IMR-90 (cell line): ENCODE measurements at regions not wholly inside any gene's neighbourhood (a gene's known extent, or its start where the extent isn't known, plus 50 kb on each side); places are given as distances from the start of the nearest gene placed in this dataset.

Source experiments
- ATAC-seq: fragments of 200-7000 bp; cut with Tn5 transposase; 2 replicates; pipeline ENCODE4 v1.9.1; 2020; ENCODE audit warnings: low read depth, mild to moderate bottlenecking, moderate library complexity
- BruUV-seq: library from RNA; stranded (reverse); fragments of 400-500 nt; replicated peaks from 2 replicates; lab custom pipeline; 2021; lab: Mats Ljungman, UMichigan
- CTCF ChIA-PET: fragments of 300-600 bp; formaldehyde crosslinking; extraction: SDS; loops from one replicate; lab custom pipeline; 2021; ENCODE audit warnings: antibody characterized with exemption; lab: Yijun Ruan, JAX
- POLR2A ChIA-PET: fragments of 300-600 bp; sonication (Branson Sonifier 250); formaldehyde crosslinking; loops from one replicate; lab custom pipeline; 2022; ENCODE audit warnings: antibody characterized with exemption; ENCODE audit not compliant: unreplicated experiment; lab: Charles Lee
- DNase-seq: peaks from one replicate; pipeline ENCODE4 v3.0.0; 2013
- H2AFZ ChIP-seq: replicated peaks from 2 replicates; pipeline ENCODE3; 2013; ENCODE audit warnings: low read length, mild to moderate bottlenecking; ENCODE audit not compliant: poor library complexity
- H2AK5ac ChIP-seq: 2 replicates; pipeline ENCODE4 v1.6.1; 2013; ENCODE audit warnings: low read depth, low read length, inconsistent platforms
- H2AK9ac ChIP-seq: replicated peaks from 2 replicates; pipeline ENCODE3; 2013; ENCODE audit warnings: mild to moderate bottlenecking, low read depth, low read length, moderate library complexity; ENCODE audit not compliant: poor library complexity
- H2BK120ac ChIP-seq: 2 replicates; pipeline ENCODE4 v1.6.1; 2013; ENCODE audit warnings: low read depth, low read length, inconsistent platforms
- H2BK15ac ChIP-seq: 3 replicates; pipeline ENCODE4 v1.6.1; 2013; ENCODE audit warnings: low read depth, low read length, inconsistent platforms
- H2BK20ac ChIP-seq: 2 replicates; pipeline ENCODE4 v1.6.1; 2013; ENCODE audit warnings: low read depth, mild to moderate bottlenecking, inconsistent platforms, low read length, moderate library complexity
- H2BK5ac ChIP-seq: 2 replicates; pipeline ENCODE4 v1.6.1; 2013; ENCODE audit warnings: mild to moderate bottlenecking, low read depth, low read length, inconsistent platforms; ENCODE audit not compliant: poor library complexity, severe bottlenecking
- H3K14ac ChIP-seq: replicated peaks from 2 replicates; pipeline ENCODE4 v1.6.1; 2013; ENCODE audit warnings: low read depth, low read length, inconsistent platforms
- H3K18ac ChIP-seq: 2 replicates; pipeline ENCODE4 v1.6.1; 2013; ENCODE audit warnings: low read depth, low read length, control low read depth
- H3K23ac ChIP-seq: 2 replicates; pipeline ENCODE4 v1.6.1; 2013; ENCODE audit warnings: low read depth, low read length, inconsistent platforms
- H3K27ac ChIP-seq: 2 replicates; pipeline ENCODE4 v1.5.1; 2013; ENCODE audit warnings: mild to moderate bottlenecking, control low read depth, low read length; ENCODE audit not compliant: insufficient read depth
- H3K27me3 ChIP-seq: 2 replicates; pipeline ENCODE4 v1.6.1; 2013; ENCODE audit warnings: low read length; ENCODE audit not compliant: control insufficient read depth, insufficient read depth
- H3K36me3 ChIP-seq: 2 replicates; pipeline ENCODE4 v1.6.1; 2013; ENCODE audit warnings: low read length, mixed read lengths; ENCODE audit not compliant: control insufficient read depth, insufficient read depth
- H3K4ac ChIP-seq: 2 replicates; pipeline ENCODE4 v1.6.1; 2013; ENCODE audit warnings: low read depth, low read length, inconsistent platforms
- H3K4me1 ChIP-seq: 2 replicates; pipeline ENCODE4 v1.6.1; 2013; ENCODE audit warnings: low read length, mixed read lengths; ENCODE audit not compliant: control insufficient read depth, insufficient read depth
- H3K4me2 ChIP-seq: 2 replicates; pipeline ENCODE4 v1.6.1; 2013; ENCODE audit warnings: low read depth, mild to moderate bottlenecking, control low read depth, low read length, moderate library complexity
- H3K4me3 ChIP-seq: 2 replicates; pipeline ENCODE4 v1.5.1; 2013; ENCODE audit warnings: low read depth, mild to moderate bottlenecking, control low read depth, low read length, moderate library complexity; ENCODE audit not compliant: insufficient read depth
- H3K56ac ChIP-seq: 2 replicates; pipeline ENCODE4 v1.6.1; 2013; ENCODE audit warnings: low read length, inconsistent platforms; ENCODE audit not compliant: insufficient read depth; ENCODE audit errors: extremely low read depth
- H3K79me1 ChIP-seq, 2 experiments: 2 replicates each; pipeline ENCODE4 v1.6.1; 2013; ENCODE audit warnings: low read length in 2 of 2, inconsistent platforms in 1 of 2, low read depth in 1 of 2
- H3K9ac ChIP-seq: 2 replicates; pipeline ENCODE4 v1.6.1; 2013; ENCODE audit warnings: low read depth, low read length, control low read depth
- H3K9me1 ChIP-seq: 2 replicates; pipeline ENCODE4 v1.6.1; 2013; ENCODE audit warnings: low read length, inconsistent platforms; ENCODE audit not compliant: insufficient read depth
- H3K9me3 ChIP-seq: 2 replicates; pipeline ENCODE4 v1.6.1; 2013; ENCODE audit warnings: low read length; ENCODE audit not compliant: control insufficient read depth, insufficient read depth
- H4K20me1 ChIP-seq: 2 replicates; pipeline ENCODE4 v1.6.1; 2013; ENCODE audit warnings: low read length, inconsistent platforms; ENCODE audit not compliant: insufficient read depth
- H4K5ac ChIP-seq: 2 replicates; pipeline ENCODE4 v1.6.1; 2013; ENCODE audit warnings: mild to moderate bottlenecking, low read depth, low read length, control low read depth
- H4K8ac ChIP-seq, 2 experiments: 2 replicates each; pipeline ENCODE4 v1.6.1; 2013; ENCODE audit warnings: low read depth in 2 of 2, low read length in 2 of 2, control low read depth in 1 of 2, inconsistent platforms in 1 of 2
- H4K91ac ChIP-seq: 2 replicates; pipeline ENCODE4 v1.6.1; 2013; ENCODE audit warnings: low read depth, low read length, inconsistent platforms; ENCODE audit not compliant: insufficient read depth
- BHLHE40 ChIP-seq: fragments of 150-350 bp; IDR thresholded peaks from 2 replicates; pipeline ENCODE4 v1.6.1; 2016; ENCODE audit warnings: mild to moderate bottlenecking, low read depth, low read length
- CEBPB ChIP-seq: IDR thresholded peaks from 2 replicates; pipeline ENCODE4 v1.6.1; 2012; ENCODE audit warnings: low read depth, low read length, improper control_type of control experiment
- CHD1 ChIP-seq: IDR thresholded peaks from 2 replicates; pipeline ENCODE4 v1.6.1; 2012; ENCODE audit warnings: low read depth, low read length, improper control_type of control experiment
- FOS ChIP-seq: fragments of 150-350 bp; IDR thresholded peaks from 2 replicates; pipeline ENCODE4 v1.6.1; 2016; ENCODE audit warnings: low read depth, low read length
- MAFK ChIP-seq: IDR thresholded peaks from 2 replicates; pipeline ENCODE4 v1.6.1; 2012; ENCODE audit warnings: low read depth, low read length, improper control_type of control experiment
- MAZ ChIP-seq: IDR thresholded peaks from 2 replicates; pipeline ENCODE4 v1.6.1; 2012; ENCODE audit warnings: low read depth, mild to moderate bottlenecking, low read length, improper control_type of control experiment, moderate library complexity, borderline replicate concordance
- MXI1 ChIP-seq: IDR thresholded peaks from 2 replicates; pipeline ENCODE4 v1.6.1; 2012; ENCODE audit warnings: low read depth, mild to moderate bottlenecking, low read length, moderate library complexity, borderline replicate concordance
- NFE2L2 ChIP-seq: fragments of 150-350 bp; IDR thresholded peaks from 2 replicates; pipeline ENCODE4 v1.6.1; 2016; ENCODE audit warnings: low read depth, mild to moderate bottlenecking, low read length
- POLR2A ChIP-seq: IDR thresholded peaks from 2 replicates; pipeline ENCODE4 v1.6.1; 2012; ENCODE audit warnings: mild to moderate bottlenecking, low read depth, low read length
- RAD21 ChIP-seq: IDR thresholded peaks from 2 replicates; pipeline ENCODE4 v1.6.1; 2012; ENCODE audit warnings: low read length, improper control_type of control experiment
- RCOR1 ChIP-seq: IDR thresholded peaks from 2 replicates; pipeline ENCODE4 v1.6.1; 2012; ENCODE audit warnings: mild to moderate bottlenecking, low read length, improper control_type of control experiment; ENCODE audit not compliant: insufficient replicate concordance
- RFX5 ChIP-seq: IDR thresholded peaks from 2 replicates; pipeline ENCODE4 v1.8.0; 2012; ENCODE audit warnings: low read depth, mild to moderate bottlenecking, low read length, moderate library complexity
- SMC3 ChIP-seq: fragments of 150-350 bp; IDR thresholded peaks from 2 replicates; pipeline ENCODE4 v1.6.1; 2016; ENCODE audit warnings: low read depth, mild to moderate bottlenecking, antibody characterized with exemption, low read length, moderate library complexity
- WGBS, 2 experiments: methylation state at CpG; one replicate each; pipeline versions ENCODE4 v1.1.5 to v1.1.7; 2013; ENCODE audit warnings: missing lambda C conversion rate in 2 of 2; ENCODE audit not compliant: insufficient read length in 1 of 2; ENCODE audit errors: extremely low coverage in 2 of 2; 5-methylcytosine and 5-hydroxymethylcytosine counted together
- dilution Hi-C: fragments of 300-500 bp; cut with HindIII; formaldehyde crosslinking; loops from one replicate; pipeline ENCODE4 v1.14.3; 2018; ENCODE audit warnings: low sequenced_read_pairs; ENCODE audit not compliant: unreplicated experiment
- in situ Hi-C: fragments of 300-500 bp; cut with MboI; formaldehyde crosslinking; loops from 3 replicates; pipeline ENCODE4 v1.14.3; 2019; ENCODE audit warnings: low sequenced_read_pairs, inconsistent platforms, mixed read lengths
- intact Hi-C: fragments of 100-400 bp; cut with micrococcal nuclease; formaldehyde crosslinking; loops from 2 replicates; pipeline ENCODE4 v1.10.0; 2022
- TF ChIP-seq, protein P1 (sequence below): conservative IDR thresholded peaks from 2 replicates; pipeline ENCODE4 v1.5.1; 2012; ENCODE audit warnings: mild to moderate bottlenecking, low read depth, low read length, improper control_type of control experiment
- TF ChIP-seq, protein P2 (sequence below): fragments of 150-350 bp; IDR thresholded peaks from 2 replicates; pipeline ENCODE4 v1.6.1; 2016; ENCODE audit warnings: low read depth, mild to moderate bottlenecking, low read length, moderate library complexity, borderline replicate concordance
- TF ChIP-seq, protein P3 (sequence below): fragments of 150-350 bp; IDR thresholded peaks from 2 replicates; pipeline ENCODE4 v1.6.1; 2017; ENCODE audit warnings: mild to moderate bottlenecking, antibody characterized with exemption, low read length, low read depth

DNA sequence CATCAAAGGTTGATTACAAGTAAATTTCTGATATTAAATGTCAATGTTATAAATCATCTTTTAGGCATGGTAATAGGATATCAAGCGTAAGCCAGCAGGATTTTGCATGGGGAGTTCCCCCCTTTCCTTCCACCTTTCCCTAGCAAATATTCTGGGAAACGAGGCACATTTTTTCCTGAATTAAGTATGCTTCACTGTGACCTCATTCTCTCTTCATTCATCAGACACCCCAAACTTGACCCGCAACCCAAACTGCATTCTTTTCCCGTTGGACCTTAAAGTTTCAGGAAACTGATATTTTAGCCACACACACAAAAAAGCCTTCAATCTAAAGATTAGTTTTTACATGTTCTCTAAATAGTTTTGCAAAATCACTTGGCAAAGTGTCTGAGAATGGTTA, 214.5 kb upstream of the CTAGE1 start:
- no CpG with 5 or more reads among the region's 4 CpGs for WGBS, 2 experiments
- Histone ChIP-seq H3K18ac (peak overlapping the region; percentile 33; the same call in 1 of the 2 replicates), H3K27ac (no peak overlapping the region), H3K9ac (no peak overlapping the region), H3K9me1 (no peaks in the 10 kb centered on the region), H2BK20ac (no peak overlapping the region), H3K4me3 (no peak overlapping the region), H2BK15ac (no peak overlapping the region), H2AK5ac (no peak overlapping the region), H2AK9ac (no peak overlapping the region), H3K27me3 (no peaks in the 10 kb centered on the region), H2BK5ac (no peak overlapping the region), H3K4me2 (no peak overlapping the region), H3K56ac (no peak overlapping the region; the same call in 1 of the 2 replicates), H3K36me3 (no peaks in the 10 kb centered on the region), H2BK120ac (no peak overlapping the region), H3K23ac (no peak overlapping the region), H2AFZ (no peak overlapping the region), H4K5ac (no peak overlapping the region), H3K4ac (no peak overlapping the region), H4K91ac (no peak overlapping the region), H3K79me1 (no peaks in the 10 kb centered on the region), H4K20me1 (no peaks in the 10 kb centered on the region), H3K4me1 (peaks cover 2% of the 10 kb centered on the region; the same call in 1 of the 2 replicates), H3K9me3 (no peaks in the 10 kb centered on the region), H3K14ac (no peak overlapping the region), H4K8ac (no peak overlapping the region)
- DNase-seq (peak; percentile 20), ATAC-seq (no peak)
- no TSS peak for BruUV-seq
- ChIA-PET POLR2A (no interaction called here), CTCF (no interaction called here)
- TF ChIP-seq, protein P1, sequence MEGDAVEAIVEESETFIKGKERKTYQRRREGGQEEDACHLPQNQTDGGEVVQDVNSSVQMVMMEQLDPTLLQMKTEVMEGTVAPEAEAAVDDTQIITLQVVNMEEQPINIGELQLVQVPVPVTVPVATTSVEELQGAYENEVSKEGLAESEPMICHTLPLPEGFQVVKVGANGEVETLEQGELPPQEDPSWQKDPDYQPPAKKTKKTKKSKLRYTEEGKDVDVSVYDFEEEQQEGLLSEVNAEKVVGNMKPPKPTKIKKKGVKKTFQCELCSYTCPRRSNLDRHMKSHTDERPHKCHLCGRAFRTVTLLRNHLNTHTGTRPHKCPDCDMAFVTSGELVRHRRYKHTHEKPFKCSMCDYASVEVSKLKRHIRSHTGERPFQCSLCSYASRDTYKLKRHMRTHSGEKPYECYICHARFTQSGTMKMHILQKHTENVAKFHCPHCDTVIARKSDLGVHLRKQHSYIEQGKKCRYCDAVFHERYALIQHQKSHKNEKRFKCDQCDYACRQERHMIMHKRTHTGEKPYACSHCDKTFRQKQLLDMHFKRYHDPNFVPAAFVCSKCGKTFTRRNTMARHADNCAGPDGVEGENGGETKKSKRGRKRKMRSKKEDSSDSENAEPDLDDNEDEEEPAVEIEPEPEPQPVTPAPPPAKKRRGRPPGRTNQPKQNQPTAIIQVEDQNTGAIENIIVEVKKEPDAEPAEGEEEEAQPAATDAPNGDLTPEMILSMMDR: no peak
- no peak for TF ChIP-seq NFE2L2
- TF ChIP-seq POLR2A: no peak
- TF ChIP-seq CEBPB: no peak
- no peak for TF ChIP-seq MAFK
- TF ChIP-seq BHLHE40: no peak
- TF ChIP-seq FOS: no peak
- TF ChIP-seq SMC3: no peak
- TF ChIP-seq, protein P2, sequence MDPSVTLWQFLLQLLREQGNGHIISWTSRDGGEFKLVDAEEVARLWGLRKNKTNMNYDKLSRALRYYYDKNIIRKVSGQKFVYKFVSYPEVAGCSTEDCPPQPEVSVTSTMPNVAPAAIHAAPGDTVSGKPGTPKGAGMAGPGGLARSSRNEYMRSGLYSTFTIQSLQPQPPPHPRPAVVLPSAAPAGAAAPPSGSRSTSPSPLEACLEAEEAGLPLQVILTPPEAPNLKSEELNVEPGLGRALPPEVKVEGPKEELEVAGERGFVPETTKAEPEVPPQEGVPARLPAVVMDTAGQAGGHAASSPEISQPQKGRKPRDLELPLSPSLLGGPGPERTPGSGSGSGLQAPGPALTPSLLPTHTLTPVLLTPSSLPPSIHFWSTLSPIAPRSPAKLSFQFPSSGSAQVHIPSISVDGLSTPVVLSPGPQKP: no peak
- TF ChIP-seq CHD1: no peak
- no peak for TF ChIP-seq RCOR1
- TF ChIP-seq MXI1: no peak
- TF ChIP-seq, protein P3, sequence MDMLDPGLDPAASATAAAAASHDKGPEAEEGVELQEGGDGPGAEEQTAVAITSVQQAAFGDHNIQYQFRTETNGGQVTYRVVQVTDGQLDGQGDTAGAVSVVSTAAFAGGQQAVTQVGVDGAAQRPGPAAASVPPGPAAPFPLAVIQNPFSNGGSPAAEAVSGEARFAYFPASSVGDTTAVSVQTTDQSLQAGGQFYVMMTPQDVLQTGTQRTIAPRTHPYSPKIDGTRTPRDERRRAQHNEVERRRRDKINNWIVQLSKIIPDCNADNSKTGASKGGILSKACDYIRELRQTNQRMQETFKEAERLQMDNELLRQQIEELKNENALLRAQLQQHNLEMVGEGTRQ: no peak
- no peak for TF ChIP-seq RFX5
- TF ChIP-seq RAD21: no peak
- TF ChIP-seq MAZ: no peak
- dilution Hi-C loops (no loop called here), in situ Hi-C loops (no loop called here), intact Hi-C loops (no loop called here)
